ENCODE measurements at regions not wholly inside any gene's neighbourhood (a gene's known extent, or its start where the extent isn't known, plus 50 kb on each side); places are given as distances from the start of the nearest gene placed in this dataset.

- intact Hi-C loops (cut with DNase I): no loop called here
- 54 to 56% methylated on average over 2 of the region's 2 CpGs for WGBS, 2 donors
- Histone ChIP-seq H3K4me1 (no peaks in the 10 kb centered on the region), H3K36me3 (replicated peaks in 1 of 2; ENCODE audit: insufficient read depth in 1 of 2, low read depth in 2 of 2) (no peaks in the 10 kb centered on the region), H3K27ac (no peak overlapping the region), H3K4me3 (no peak overlapping the region), H3K9me3 (no peaks in the 10 kb centered on the region), H3K27me3 (no peaks in the 10 kb centered on the region)
- ATAC-seq (no peak), DNase-seq (no peak)
- TF ChIP-seq POLR2A (IDR thresholded peaks at IDR 0.05) (no peak), CTCF (IDR thresholded peaks at IDR 0.05) (no peak)
Measured at GRCh38 chr12:60920841-60921495, 1325.1 kb downstream of the SLC16A7 start.

GRCh38 chr12:60921541-60921940, 1325.7 kb downstream of the SLC16A7 start:
- H3K27me3 ChIP-seq: no peaks in the 10 kb centered on the region
- intact Hi-C loops (cut with DNase I): no loop called here
- WGBS, 2 donors: 45 to 60% methylated on average over 4 of the region's 4 CpGs
- no peaks in the 10 kb centered on the region for H3K9me3 ChIP-seq
- H3K36me3 ChIP-seq (replicated peaks in 1 of 2; ENCODE audit: insufficient read depth in 1 of 2, low read depth in 2 of 2): no peaks in the 10 kb centered on the region
- DNase-seq: no peak
- H3K4me3 ChIP-seq: no peak overlapping the region
- H3K4me1 ChIP-seq: no peaks in the 10 kb centered on the region
- H3K27ac ChIP-seq: no peak overlapping the region
- no peak for ATAC-seq
- TF ChIP-seq POLR2A (IDR thresholded peaks at IDR 0.05) (no peak), CTCF (IDR thresholded peaks at IDR 0.05) (no peak)

GRCh38 chr12:60926256-60926655, 1330.4 kb downstream of the SLC16A7 start:
- Histone ChIP-seq H3K27ac (no peak overlapping the region), H3K9me3 (no peaks in the 10 kb centered on the region), H3K4me1 (no peaks in the 10 kb centered on the region), H3K4me3 (no peak overlapping the region), H3K36me3 (replicated peaks in 1 of 2; ENCODE audit: insufficient read depth in 1 of 2, low read depth in 2 of 2) (no peaks in the 10 kb centered on the region), H3K27me3 (no peaks in the 10 kb centered on the region)
- ATAC-seq: no peak
- TF ChIP-seq CTCF (IDR thresholded peaks at IDR 0.05) (no peak), POLR2A (IDR thresholded peaks at IDR 0.05) (no peak)
- no peak for DNase-seq
- intact Hi-C loops (cut with DNase I): no loop called here
- WGBS, 2 donors: 24 to 26% methylated on average over 1 of the region's 1 CpG

GRCh38 chr12:60930151-60930550, 1330.1 kb upstream of the USP15 start:
- Histone ChIP-seq H3K27ac (no peak overlapping the region), H3K36me3 (replicated peaks in 1 of 2; ENCODE audit: insufficient read depth in 1 of 2, low read depth in 2 of 2) (no peaks in the 10 kb centered on the region), H3K4me1 (no peaks in the 10 kb centered on the region), H3K9me3 (no peaks in the 10 kb centered on the region), H3K4me3 (no peak overlapping the region), H3K27me3 (no peaks in the 10 kb centered on the region)
- DNase-seq (no peak), ATAC-seq (no peak)
- intact Hi-C loops (cut with DNase I): no loop called here
- TF ChIP-seq CTCF (IDR thresholded peaks at IDR 0.05): no peak

GRCh38 chr12:60935981-60936761, 1324.0 kb upstream of the USP15 start:
- no peak overlapping the region for H3K4me3 ChIP-seq
- WGBS, 2 donors: 68 to 78% methylated on average over 8 of the region's 8 CpGs
- no peaks in the 10 kb centered on the region for H3K9me3 ChIP-seq
- TF ChIP-seq CTCF (IDR thresholded peaks at IDR 0.05) (no peak), POLR2A (IDR thresholded peaks at IDR 0.05) (no peak)
- no peak overlapping the region for H3K27ac ChIP-seq
- DNase-seq (no peak), ATAC-seq (no peak)
- intact Hi-C loops (cut with DNase I): no loop called here
- no peaks in the 10 kb centered on the region for H3K36me3 ChIP-seq (replicated peaks in 1 of 2; ENCODE audit: insufficient read depth in 1 of 2, low read depth in 2 of 2)
- no peaks in the 10 kb centered on the region for H3K4me1 ChIP-seq
- no peaks in the 10 kb centered on the region for H3K27me3 ChIP-seq
